NT2/D1 (cell line): ENCODE measurements at regions not wholly inside any gene's neighbourhood (a gene's known extent, or its start where the extent isn't known, plus 50 kb on each side); places are given as distances from the start of the nearest gene placed in this dataset.

Source experiments
- YY1 ChIP-seq: IDR thresholded peaks from 2 replicates; pipeline ENCODE4 v1.6.1; 2011; ENCODE audit not compliant: insufficient read length, insufficient read depth
- ZNF274 ChIP-seq: IDR thresholded peaks from 2 replicates; pipeline ENCODE4 v1.6.1; 2011; ENCODE audit warnings: mild to moderate bottlenecking, low read depth, low read length

- TF ChIP-seq YY1, result no peak
- TF ChIP-seq ZNF274, result no peak
These were observed 282.7 kb upstream of the PLET1 start for GRCh38 chr11:112543390-112543789.
